ENCODE measurements at regions not wholly inside any gene's neighbourhood (a gene's known extent, or its start where the extent isn't known, plus 50 kb on each side); places are given as distances from the start of the nearest gene placed in this dataset.

- H3K4me1 ChIP-seq = no peaks in the 10 kb centered on the region
- DNase-seq (no peak), ATAC-seq (no peak)
- intact Hi-C loops (cut with DNase I) = no loop called here
- peaks cover 0 to 41% (median 6%) of the 10 kb centered on the region in 9 donors for H3K27me3 ChIP-seq
- H3K36me3 ChIP-seq = no peaks in the 10 kb centered on the region
- no peak overlapping the region for H3K4me3 ChIP-seq
- H3K27ac ChIP-seq = no peak overlapping the region
- TF ChIP-seq, protein P1, sequence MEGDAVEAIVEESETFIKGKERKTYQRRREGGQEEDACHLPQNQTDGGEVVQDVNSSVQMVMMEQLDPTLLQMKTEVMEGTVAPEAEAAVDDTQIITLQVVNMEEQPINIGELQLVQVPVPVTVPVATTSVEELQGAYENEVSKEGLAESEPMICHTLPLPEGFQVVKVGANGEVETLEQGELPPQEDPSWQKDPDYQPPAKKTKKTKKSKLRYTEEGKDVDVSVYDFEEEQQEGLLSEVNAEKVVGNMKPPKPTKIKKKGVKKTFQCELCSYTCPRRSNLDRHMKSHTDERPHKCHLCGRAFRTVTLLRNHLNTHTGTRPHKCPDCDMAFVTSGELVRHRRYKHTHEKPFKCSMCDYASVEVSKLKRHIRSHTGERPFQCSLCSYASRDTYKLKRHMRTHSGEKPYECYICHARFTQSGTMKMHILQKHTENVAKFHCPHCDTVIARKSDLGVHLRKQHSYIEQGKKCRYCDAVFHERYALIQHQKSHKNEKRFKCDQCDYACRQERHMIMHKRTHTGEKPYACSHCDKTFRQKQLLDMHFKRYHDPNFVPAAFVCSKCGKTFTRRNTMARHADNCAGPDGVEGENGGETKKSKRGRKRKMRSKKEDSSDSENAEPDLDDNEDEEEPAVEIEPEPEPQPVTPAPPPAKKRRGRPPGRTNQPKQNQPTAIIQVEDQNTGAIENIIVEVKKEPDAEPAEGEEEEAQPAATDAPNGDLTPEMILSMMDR (IDR thresholded peaks at IDR 0.05) = no peak
- 73 to 81% (median 74%) methylated on average over 17 to 20 of the region's 20 CpGs for WGBS, 4 donors
- H3K9me3 ChIP-seq = peaks cover 0 to 11% (median 1%) of the 10 kb centered on the region in 12 donors
These were observed 1021.2 kb downstream of the TBC1D22A start for GRCh38 chr22:47783433-47784366.

GRCh38 chr22:47782328-47783075 is 1020.1 kb downstream of the TBC1D22A start:
- Histone ChIP-seq H3K27me3 (peaks cover 0 to 35% (median 6%) of the 10 kb centered on the region in 9 donors), H3K4me1 (no peaks in the 10 kb centered on the region), H3K9me3 (peaks cover 0 to 11% (median 1%) of the 10 kb centered on the region in 12 donors), H3K4me3 (no peak overlapping the region), H3K27ac (no peak overlapping the region), H3K36me3 (no peaks in the 10 kb centered on the region)
- 77 to 82% (median 79%) methylated on average over 15 of the region's 15 CpGs for WGBS, 4 donors
- no peak for TF ChIP-seq POLR2A (IDR thresholded peaks at IDR 0.05)
- TF ChIP-seq, protein P1 (IDR thresholded peaks at IDR 0.05) = no peak
- ATAC-seq (no peak), DNase-seq (no peak)
- intact Hi-C loops (cut with DNase I) = no loop called here

DNA sequence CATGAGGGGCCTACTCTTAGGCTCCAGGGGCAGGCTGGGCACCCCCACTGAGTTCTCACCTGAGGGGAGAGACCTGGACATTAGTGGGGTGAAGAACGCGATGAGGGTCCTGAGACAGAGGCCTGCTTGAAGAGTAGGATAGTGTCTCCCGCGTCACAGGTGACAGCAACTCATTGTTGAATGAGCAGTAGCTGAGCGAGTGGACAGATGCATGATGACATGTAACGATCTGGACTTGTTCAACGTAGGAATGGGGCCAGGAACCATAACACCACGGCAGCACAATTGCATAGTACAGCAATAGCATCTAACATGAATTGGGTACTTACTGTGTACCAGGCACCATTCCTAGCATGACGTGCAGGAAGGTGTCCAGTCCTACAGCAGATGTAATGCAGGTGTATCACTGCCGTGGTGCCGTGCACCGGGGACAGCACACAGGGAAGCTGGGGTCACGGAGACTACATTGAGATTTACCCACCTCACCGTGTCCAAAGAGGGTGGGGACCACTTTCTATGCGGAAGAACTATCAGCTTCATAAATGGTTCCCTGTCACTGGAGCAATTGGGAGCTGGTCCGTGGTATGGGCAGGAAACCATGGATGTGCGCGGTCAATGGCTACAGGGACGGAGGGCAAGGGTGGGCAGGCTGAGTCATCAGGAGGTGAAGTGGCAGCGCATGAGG is 1019.1 kb downstream of the TBC1D22A start:
- 91 to 92% (median 91%) methylated on average over 18 to 20 of the region's 20 CpGs for WGBS, 4 donors
- H3K27me3 ChIP-seq = peaks cover 0 to 27% (median 0%) of the 10 kb centered on the region in 9 donors
- no peak for ATAC-seq

More for the DNA sequence above, 1019.1 kb downstream of the TBC1D22A start:
- TF ChIP-seq, protein P1 (IDR thresholded peaks at IDR 0.05) = no peak
- TF ChIP-seq POLR2A (IDR thresholded peaks at IDR 0.05) = no peak
- Histone ChIP-seq H3K27ac (no peak overlapping the region), H3K36me3 (no peaks in the 10 kb centered on the region), H3K4me1 (no peaks in the 10 kb centered on the region), H3K9me3 (peaks cover 0 to 11% (median 1%) of the 10 kb centered on the region in 12 donors), H3K4me3 (no peak overlapping the region)
- intact Hi-C loops (cut with DNase I) = no loop called here
- DNase-seq = no peak

All from heart left ventricle (tissue), 16 donors.